ENCODE measurements at regions not wholly inside any gene's neighbourhood (a gene's known extent, or its start where the extent isn't known, plus 50 kb on each side); places are given as distances from the start of the nearest gene placed in this dataset.

GRCh38 chr5:54908774-54909525, 76.4 kb downstream of the ESM1 start:
- TF ChIP-seq, protein P1, sequence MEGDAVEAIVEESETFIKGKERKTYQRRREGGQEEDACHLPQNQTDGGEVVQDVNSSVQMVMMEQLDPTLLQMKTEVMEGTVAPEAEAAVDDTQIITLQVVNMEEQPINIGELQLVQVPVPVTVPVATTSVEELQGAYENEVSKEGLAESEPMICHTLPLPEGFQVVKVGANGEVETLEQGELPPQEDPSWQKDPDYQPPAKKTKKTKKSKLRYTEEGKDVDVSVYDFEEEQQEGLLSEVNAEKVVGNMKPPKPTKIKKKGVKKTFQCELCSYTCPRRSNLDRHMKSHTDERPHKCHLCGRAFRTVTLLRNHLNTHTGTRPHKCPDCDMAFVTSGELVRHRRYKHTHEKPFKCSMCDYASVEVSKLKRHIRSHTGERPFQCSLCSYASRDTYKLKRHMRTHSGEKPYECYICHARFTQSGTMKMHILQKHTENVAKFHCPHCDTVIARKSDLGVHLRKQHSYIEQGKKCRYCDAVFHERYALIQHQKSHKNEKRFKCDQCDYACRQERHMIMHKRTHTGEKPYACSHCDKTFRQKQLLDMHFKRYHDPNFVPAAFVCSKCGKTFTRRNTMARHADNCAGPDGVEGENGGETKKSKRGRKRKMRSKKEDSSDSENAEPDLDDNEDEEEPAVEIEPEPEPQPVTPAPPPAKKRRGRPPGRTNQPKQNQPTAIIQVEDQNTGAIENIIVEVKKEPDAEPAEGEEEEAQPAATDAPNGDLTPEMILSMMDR (conservative IDR thresholded peaks at IDR 0.05) = no peak
- TF ChIP-seq ZFX (IDR thresholded peaks at IDR 0.05) = no peak
- no peak overlapping the region for H3K27ac ChIP-seq

DNA sequence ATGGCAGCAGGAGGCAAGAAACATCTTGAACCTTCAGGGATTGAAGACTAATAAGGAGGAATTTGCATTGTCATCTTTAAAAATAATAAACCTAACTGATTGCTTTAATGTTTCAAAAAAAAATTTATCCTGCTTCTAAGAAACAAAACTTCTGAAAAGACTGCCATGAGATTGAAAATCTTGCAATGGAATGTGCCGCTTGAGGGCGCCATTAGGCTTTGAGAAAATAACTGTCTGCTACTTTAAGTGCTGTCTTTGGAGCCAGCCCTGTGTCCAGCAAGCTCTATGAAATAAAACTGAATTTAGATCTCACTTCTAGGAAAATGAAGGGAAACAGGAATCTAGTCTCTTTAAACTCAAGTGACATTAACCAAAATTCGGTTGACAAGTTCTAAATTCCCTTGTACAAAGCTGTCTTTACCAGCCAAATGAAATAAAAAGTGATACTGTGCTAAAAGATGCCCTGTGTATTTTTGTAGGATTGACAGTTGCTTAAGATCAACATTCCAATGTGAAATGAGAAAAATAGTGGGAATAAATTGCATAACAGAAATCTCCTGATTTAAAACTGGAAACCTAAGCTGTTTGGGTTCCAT, 79.4 kb downstream of the ESM1 start:
- no peak overlapping the region for H3K27ac ChIP-seq
- no peak for TF ChIP-seq ZFX (IDR thresholded peaks at IDR 0.05)
- TF ChIP-seq, protein P1 (conservative IDR thresholded peaks at IDR 0.05) = peak; percentile 87

- no peak overlapping the region for H3K27ac ChIP-seq
- TF ChIP-seq, protein P1 (conservative IDR thresholded peaks at IDR 0.05) = no peak
- TF ChIP-seq ZFX (IDR thresholded peaks at IDR 0.05) = no peak
Measured at GRCh38 chr5:54905246-54905795, 80.1 kb downstream of the ESM1 start.

DNA sequence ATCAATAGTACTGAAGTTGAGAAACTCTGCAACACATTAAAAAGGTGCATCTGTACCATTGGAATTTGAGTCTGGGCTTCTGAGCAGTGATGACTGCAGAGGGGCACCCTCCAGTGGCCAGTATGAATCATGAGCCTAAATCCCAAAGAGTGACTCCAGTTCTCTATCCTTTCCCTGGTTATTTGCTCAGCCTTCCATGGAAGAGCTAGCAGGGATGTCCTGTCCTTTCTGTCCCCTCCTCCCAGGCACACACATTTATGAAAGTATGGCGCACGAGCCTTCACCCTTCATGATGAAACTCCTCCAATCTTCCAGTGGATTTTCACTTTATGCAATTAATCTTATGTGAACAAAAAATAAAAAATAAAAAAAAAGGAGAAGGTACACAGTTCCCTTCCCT, 81.0 kb downstream of the ESM1 start:
- TF ChIP-seq ZFX (IDR thresholded peaks at IDR 0.05) = no peak
- TF ChIP-seq, protein P1 (conservative IDR thresholded peaks at IDR 0.05) = peak; percentile 67

DNA sequence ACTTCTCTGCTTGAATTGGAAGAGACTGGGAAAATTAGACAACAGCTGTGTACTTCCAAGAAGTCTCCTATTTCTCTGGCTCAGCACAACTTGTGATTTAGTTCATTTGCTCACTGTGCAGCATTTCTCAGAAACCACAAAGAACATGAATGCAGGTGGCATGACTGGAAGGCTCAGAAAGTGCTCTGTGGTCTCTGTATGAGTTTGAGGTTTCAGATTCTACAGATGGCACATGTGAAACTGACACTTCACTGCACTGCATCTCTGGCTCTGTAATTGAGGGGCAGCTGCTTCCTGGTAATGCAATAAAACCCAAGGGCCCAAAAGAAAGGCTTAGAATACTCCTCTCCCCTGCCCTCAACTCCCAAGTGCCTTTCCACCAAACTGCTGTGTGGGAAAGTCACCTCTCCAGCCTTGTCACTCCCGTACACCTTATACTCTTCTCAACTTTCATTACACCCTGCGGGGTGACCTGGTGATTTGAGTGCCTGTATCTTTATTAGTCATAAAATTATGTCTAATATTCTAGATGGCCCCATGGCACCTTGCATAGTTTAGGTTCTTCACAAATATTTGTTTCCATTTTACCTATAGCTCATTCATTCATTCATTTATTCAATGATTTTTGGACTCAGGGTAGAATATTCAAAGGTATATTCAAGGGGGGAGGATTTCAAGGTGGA, 82.5 kb downstream of the ESM1 start:
- no peak overlapping the region for H3K27ac ChIP-seq
- TF ChIP-seq, protein P1 (conservative IDR thresholded peaks at IDR 0.05) = no peak
- TF ChIP-seq ZFX (IDR thresholded peaks at IDR 0.05) = no peak

More for the DNA sequence above, 81.0 kb downstream of the ESM1 start:
- H3K27ac ChIP-seq = no peak overlapping the region

DNA sequence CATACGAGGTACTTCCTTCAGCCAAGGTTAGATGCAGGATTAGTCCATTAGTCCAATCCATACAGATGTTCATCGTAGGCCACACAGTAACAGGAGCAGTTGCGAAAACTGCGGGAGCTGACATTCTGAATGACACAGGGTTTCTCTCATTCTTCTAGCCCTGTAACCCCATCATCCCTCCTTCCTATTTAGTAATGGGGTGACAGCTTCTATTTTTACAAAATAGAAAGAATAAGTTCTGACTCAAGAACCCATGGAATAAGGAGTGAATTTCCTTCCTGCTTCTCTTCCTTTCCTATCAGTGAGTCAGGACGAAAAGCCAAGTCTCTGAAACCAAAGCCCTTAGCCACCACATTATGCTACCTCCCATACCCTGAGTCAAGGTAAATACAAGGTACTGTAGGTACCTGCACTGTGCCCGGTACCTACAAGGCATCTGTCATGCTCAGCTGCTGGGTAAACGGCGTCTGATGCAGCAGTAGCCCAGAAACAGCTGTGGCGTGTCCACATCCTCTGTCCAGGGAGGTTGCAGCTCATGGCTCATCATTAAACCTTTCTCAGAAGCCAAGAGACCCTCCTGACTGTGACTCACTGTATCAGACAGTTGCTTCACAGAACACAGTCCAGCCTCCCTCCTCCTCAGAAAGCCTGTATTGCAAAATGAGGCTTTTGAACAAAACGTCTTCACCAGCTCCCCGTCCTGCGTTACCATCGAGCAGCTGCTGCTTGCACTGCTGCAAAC, 84.2 kb downstream of the ESM1 start:
- H3K27ac ChIP-seq = no peak overlapping the region
- TF ChIP-seq, protein P1 (conservative IDR thresholded peaks at IDR 0.05) = no peak
- no peak for TF ChIP-seq ZFX (IDR thresholded peaks at IDR 0.05)
